ENCODE measurements at regions not wholly inside any gene's neighbourhood (a gene's known extent, or its start where the extent isn't known, plus 50 kb on each side); places are given as distances from the start of the nearest gene placed in this dataset.

DNA sequence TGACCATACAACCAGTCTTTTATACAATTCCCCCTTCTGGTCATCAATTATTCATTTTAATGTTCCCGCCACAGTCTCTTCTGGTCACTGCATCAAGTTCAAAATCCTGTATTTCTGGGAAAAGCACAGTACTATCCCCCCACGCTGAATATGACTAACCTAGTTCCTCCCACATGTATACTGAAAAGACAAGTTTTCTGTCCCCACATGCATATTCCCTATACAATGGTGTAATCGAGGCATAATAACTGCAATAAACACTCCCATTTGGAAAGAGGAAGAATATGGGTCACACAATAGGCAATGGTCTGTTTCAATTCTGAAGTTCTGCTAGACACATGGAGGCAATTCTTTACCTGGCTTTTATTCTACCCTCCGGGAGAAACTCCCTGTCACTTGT is 344.9 kb downstream of the EFNA5 start:
- DNase-seq = no peak
- Histone ChIP-seq H3K27me3 (no peaks in the 10 kb centered on the region), H3K9me3 (no peaks in the 10 kb centered on the region), H3K36me3 (no peaks in the 10 kb centered on the region), H3K4me1 (no peaks in the 10 kb centered on the region), H3K27ac (no peak overlapping the region), H3K4me3 (no peak overlapping the region)
- intact Hi-C loops (cut with DNase I) = no loop called here
- 75 to 90% methylated on average over 4 of the region's 4 CpGs for WGBS, 2 donors
- TF ChIP-seq POLR2A (IDR thresholded peaks at IDR 0.05) = no peak
- TF ChIP-seq POLR2AphosphoS5 (IDR thresholded peaks at IDR 0.05) = no peak
- no peak for TF ChIP-seq EP300 (IDR thresholded peaks at IDR 0.05)
- no peak for TF ChIP-seq CTCF (IDR thresholded peaks at IDR 0.05)

- DNase-seq = no peak
- intact Hi-C loops (cut with DNase I) = no loop called here
- Histone ChIP-seq H3K4me3 (no peak overlapping the region), H3K9me3 (no peaks in the 10 kb centered on the region), H3K4me1 (no peaks in the 10 kb centered on the region), H3K27me3 (no peaks in the 10 kb centered on the region), H3K27ac (no peak overlapping the region), H3K36me3 (no peaks in the 10 kb centered on the region)
- TF ChIP-seq EP300 (IDR thresholded peaks at IDR 0.05) (no peak), POLR2AphosphoS5 (IDR thresholded peaks at IDR 0.05) (no peak), CTCF (IDR thresholded peaks at IDR 0.05) (no peak), POLR2A (IDR thresholded peaks at IDR 0.05) (no peak)
Observed at GRCh38 chr5:107324809-107325208, 345.9 kb downstream of the EFNA5 start.

GRCh38 chr5:107324071-107324470 is 346.7 kb downstream of the EFNA5 start:
- DNase-seq = no peak
- 90 to 95% methylated on average over 1 of the region's 1 CpG for WGBS, 2 donors
- H3K27me3 ChIP-seq = no peaks in the 10 kb centered on the region
- intact Hi-C loops (cut with DNase I) = no loop called here
- H3K36me3 ChIP-seq = no peaks in the 10 kb centered on the region
- H3K4me1 ChIP-seq = no peaks in the 10 kb centered on the region
- no peak overlapping the region for H3K4me3 ChIP-seq
- no peaks in the 10 kb centered on the region for H3K9me3 ChIP-seq
- TF ChIP-seq EP300 (IDR thresholded peaks at IDR 0.05) (no peak), POLR2AphosphoS5 (IDR thresholded peaks at IDR 0.05) (no peak), POLR2A (IDR thresholded peaks at IDR 0.05) (no peak), CTCF (IDR thresholded peaks at IDR 0.05) (no peak)
- H3K27ac ChIP-seq = no peak overlapping the region

GRCh38 chr5:107323536-107323935 is 347.2 kb downstream of the EFNA5 start:
- 72 to 74% methylated on average over 6 of the region's 6 CpGs for WGBS, 2 donors
- no peak for DNase-seq
- Histone ChIP-seq H3K9me3 (no peaks in the 10 kb centered on the region), H3K4me1 (no peaks in the 10 kb centered on the region), H3K36me3 (no peaks in the 10 kb centered on the region), H3K27ac (no peak overlapping the region), H3K4me3 (no peak overlapping the region), H3K27me3 (no peaks in the 10 kb centered on the region)
- TF ChIP-seq CTCF (IDR thresholded peaks at IDR 0.05) (no peak), EP300 (IDR thresholded peaks at IDR 0.05) (no peak), POLR2AphosphoS5 (IDR thresholded peaks at IDR 0.05) (no peak), POLR2A (IDR thresholded peaks at IDR 0.05) (no peak)
- intact Hi-C loops (cut with DNase I) = no loop called here

DNA sequence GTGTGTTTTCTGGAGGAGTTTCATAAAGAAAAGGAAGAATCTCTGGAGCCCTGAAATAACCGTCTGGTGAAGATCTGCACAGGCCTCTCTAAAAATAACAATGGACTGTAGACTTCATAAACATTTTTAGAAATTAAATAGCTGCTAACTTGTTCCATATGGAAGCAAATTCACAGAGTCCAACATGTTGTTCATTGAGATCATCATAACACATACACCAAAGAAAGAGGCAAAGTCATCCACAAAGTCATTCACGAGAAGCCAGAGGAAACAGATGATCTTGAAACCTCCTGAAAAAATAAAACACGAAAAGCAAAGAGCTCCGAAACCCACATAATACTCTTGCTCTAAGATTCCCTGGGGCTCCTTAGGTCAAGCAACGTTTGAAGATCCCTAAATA is 347.8 kb downstream of the EFNA5 start:
- Histone ChIP-seq H3K9me3 (no peaks in the 10 kb centered on the region), H3K4me3 (no peak overlapping the region), H3K4me1 (no peaks in the 10 kb centered on the region), H3K27me3 (no peaks in the 10 kb centered on the region), H3K36me3 (no peaks in the 10 kb centered on the region), H3K27ac (no peak overlapping the region)
- no peak for DNase-seq
- TF ChIP-seq EP300 (IDR thresholded peaks at IDR 0.05) (no peak), POLR2AphosphoS5 (IDR thresholded peaks at IDR 0.05) (no peak), CTCF (IDR thresholded peaks at IDR 0.05) (no peak), POLR2A (IDR thresholded peaks at IDR 0.05) (no peak)
- WGBS, 2 donors = 62 to 86% methylated on average over 5 of the region's 5 CpGs
- intact Hi-C loops (cut with DNase I) = no loop called here

All from sigmoid colon (tissue), 6 donors.